ENCODE measurements at regions not wholly inside any gene's neighbourhood (a gene's known extent, or its start where the extent isn't known, plus 50 kb on each side); places are given as distances from the start of the nearest gene placed in this dataset.

GRCh38 chr13:99123101-99124045 is 77.3 kb upstream of the UBAC2 start:
- TF ChIP-seq CTCF (IDR thresholded peaks at IDR 0.05; ENCODE audit: borderline replicate concordance, extremely low read depth, low read length, poor library complexity, severe bottlenecking) (no peak), EZH2 (IDR thresholded peaks at IDR 0.05; ENCODE audit: borderline replicate concordance, low read depth, low read length, severe bottlenecking) (no peak)
